ENCODE measurements at regions not wholly inside any gene's neighbourhood (a gene's known extent, or its start where the extent isn't known, plus 50 kb on each side); places are given as distances from the start of the nearest gene placed in this dataset.
A peak's percentile ranks its signal among the peaks of the same experiment; 100 is the strongest.

DNA sequence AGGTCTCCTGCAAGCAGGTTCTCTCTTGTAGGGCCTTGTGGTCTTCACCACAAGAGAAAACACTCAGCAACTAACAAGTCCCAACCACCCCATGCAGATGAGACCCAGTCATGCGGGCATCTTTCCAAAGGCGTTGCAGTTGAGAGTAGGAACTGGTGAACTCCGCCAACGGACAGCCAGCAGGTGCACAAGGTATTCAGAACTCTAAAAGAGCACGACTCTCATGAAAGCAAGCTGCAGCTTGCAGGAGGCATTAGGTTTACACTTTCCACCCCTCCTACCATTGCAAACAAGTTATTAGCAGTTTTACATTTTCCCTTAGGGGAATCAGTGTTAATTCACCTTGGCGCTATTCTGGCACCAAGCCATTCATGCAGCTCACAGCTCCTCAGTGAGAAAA is 173.4 kb upstream of the KIT start:
- DNase-seq (ENCODE audit: low read depth in 4 of 4, low spot score in 3 of 4): no peak

DNA sequence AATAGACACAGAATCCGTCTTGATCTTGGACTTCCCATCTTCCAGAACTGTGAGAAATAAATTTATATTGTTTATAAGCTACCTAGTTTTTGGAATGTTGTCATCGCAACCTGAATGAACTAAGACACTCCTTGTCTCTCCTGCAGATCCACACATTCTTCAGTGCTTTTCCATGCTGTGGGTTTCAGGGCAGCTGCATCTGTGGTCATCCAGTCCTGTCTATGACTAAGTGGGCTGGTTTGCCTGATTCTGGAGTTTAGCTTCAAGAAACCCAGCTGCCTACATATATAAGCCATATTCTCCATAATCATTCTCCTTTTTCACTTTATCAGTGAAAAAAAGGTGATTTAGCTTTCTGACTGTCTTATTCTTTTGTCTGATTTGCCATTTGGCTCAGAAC is 170.3 kb upstream of the KIT start:
- no peak for DNase-seq (ENCODE audit: low read depth in 4 of 4, low spot score in 3 of 4)

DNA sequence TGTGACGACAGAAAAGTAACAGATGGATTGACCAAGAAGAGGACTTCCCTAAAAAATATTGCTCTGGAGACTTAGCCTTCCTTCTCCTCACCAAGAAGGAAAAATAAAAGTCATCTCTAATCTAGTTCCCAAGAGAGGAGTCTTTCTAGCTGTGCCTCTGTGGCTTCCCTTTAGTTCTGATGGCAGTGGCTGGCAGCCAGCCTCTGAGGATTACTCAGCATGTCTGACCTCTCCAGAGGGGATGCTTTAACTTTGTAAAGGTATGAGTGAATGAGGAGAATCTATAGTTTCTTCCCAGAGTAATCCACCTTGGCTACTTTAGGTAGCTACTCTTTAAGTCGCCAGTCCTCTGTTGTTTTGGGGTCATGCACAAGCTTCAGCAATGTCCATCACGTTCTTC is 163.9 kb upstream of the KIT start:
- no peak for DNase-seq (ENCODE audit: low read depth in 4 of 4, low spot score in 3 of 4)

DNA sequence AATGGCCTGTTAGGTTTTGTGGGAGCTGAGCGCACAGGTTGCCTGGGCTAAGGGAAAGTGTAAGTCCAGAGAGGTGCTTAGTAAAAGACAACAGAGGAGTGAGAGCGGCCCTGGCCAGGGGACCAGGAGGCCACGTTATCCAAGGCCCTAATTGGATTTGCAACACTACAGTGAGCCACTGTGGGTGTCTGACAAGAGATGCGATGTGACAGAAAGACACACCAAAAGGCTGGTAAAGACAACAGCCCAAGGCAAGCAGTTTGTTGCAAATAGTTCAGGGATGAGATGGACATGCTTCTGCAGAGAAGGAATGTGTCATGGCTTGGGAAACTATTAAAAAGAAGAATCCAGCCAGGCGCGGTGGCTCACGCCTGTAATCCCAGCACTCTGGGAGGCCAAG is 162.7 kb upstream of the KIT start:
- DNase-seq (ENCODE audit: low read depth in 4 of 4, low spot score in 3 of 4): no peak

DNA sequence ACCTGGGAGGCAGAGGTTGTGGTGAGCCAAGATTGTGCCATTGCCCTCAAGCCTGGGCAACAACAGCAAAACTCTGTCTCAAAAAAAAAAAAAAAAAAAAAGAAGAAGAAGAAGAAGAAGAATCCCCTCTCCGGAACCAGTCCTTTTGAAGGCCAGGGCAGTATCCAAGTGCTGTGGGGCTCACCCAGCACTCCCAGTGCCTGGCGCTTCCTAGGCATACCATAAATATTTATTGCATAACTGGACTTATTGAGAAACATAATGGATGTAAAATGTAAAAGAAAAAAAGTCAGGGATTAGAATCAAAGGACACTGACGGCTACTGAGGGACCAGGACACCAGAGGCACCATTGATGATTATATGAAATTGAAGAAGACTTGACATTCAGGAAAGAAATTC is 162.1 kb upstream of the KIT start:
- no peak for DNase-seq (ENCODE audit: low read depth in 4 of 4, low spot score in 3 of 4)

DNA sequence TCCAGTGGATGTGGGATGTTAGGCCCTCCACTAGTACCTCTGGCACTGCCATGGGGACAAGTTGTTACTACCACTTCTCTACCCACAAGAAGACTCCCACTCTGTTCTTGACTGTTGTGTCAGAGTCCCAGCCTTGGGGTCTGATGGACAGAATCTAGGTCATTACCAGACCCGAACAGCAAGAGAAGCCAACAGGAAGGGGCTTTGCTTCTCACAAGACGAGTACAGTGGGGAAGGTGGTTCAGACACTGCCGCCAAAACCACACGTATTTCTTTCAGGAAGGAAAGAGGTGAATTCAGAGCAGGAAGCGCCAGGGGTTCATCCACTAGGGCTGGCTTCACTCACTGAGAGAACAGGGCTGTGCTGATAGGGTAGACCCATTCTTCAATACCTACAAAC is 161.3 kb upstream of the KIT start:
- DNase-seq (ENCODE audit: low read depth in 4 of 4, low spot score in 3 of 4): no peak

DNA sequence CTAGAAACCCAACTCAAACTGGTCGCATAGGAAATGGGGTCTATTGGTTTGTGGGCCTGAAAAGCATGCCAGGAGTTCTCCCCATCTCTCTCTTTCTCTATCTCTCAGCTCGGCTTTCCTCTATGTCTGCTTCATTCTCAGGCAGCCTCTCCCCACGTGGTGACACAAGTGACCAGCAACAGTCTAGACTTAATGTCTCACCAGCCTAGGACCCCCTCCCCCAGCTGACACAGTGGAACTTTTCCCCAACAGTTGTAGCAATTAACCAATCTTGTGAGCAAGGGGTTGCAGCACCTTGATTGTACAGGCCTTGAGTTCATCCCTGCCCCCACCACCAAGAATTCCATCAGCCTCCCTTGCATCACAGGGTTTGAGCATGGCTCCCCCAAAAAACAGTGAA is 159.8 kb upstream of the KIT start:
- DNase-seq (ENCODE audit: low read depth in 4 of 4, low spot score in 3 of 4): no peak

DNA sequence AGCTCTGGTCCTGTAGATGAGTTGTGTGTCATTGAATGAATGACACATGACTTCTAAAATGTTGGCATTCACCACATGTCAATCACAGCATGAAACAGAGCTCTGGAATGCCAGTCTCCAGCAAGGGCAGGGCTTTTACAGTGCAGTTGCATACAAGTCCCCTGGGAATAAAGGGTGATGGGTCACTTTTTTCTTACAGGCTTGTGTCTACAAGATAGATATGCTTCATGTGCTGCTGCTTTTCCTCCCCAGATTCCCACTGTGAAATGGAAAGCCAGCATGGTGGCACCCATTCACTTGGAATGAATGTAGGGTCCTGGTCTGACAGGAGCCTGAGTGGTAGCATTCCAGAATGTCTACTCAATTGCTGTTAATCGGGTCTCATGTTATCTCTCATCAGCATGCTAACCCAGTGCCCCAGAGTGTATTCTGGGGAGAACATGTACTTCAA is 159.1 kb upstream of the KIT start:
- no peak for DNase-seq (ENCODE audit: low read depth in 4 of 4, low spot score in 3 of 4)

DNA sequence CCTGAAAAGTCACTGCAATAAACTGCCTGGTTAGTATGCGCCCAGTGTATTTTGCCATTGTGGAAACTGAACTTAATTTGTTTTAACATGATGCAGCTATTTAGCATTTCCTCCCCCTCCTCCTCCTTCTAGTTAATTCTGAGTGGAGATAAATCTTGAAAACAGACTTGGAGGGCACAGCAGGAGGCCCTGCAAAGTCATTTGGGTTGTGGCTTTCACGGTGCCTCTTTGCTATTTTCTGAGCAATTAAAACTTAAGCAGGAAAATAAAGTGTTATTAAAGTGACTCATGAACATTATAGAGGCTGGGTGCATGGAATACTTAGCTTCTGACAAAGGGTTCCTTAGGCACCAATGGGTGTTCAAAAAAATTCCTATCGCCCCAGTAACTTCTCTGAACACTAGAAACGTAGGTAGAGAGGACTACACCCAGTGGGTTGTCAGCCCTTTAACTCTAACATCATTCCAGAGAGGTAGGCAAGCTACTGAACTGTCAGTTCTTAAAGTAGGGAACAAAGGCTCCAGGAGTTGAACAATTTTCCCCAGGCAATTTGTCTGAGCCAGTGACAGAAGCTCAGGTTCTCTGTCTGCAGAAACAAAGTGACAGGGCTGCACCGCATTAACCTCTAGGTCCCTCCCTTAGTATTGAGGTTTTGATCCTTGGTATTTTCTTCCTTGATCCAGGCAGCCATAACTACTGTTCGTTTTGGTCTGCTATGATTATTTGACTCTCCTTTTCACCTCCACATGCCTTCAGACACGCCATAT is 158.3 kb upstream of the KIT start:
- DNase-seq (ENCODE audit: low read depth in 4 of 4, low spot score in 3 of 4): no peak

DNA sequence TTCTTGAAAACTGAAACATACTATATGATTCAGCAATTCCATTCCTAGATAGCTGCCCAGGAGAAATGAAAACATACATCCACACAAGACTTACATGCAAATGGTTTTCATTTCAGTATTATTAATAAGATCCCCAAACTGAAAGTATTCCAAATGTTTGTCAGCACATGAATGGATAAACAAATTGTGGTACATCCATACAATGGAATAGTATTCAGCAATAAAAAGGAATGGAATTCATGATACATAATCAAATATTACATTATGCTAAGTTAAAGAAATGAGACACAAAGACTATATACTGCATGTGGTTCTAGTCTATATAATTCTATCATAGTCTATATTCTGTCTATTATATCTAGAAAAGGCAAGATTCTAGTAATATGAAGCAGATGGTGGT is 152.4 kb upstream of the KIT start:
- DNase-seq (ENCODE audit: low read depth in 4 of 4, low spot score in 3 of 4): no peak

DNA sequence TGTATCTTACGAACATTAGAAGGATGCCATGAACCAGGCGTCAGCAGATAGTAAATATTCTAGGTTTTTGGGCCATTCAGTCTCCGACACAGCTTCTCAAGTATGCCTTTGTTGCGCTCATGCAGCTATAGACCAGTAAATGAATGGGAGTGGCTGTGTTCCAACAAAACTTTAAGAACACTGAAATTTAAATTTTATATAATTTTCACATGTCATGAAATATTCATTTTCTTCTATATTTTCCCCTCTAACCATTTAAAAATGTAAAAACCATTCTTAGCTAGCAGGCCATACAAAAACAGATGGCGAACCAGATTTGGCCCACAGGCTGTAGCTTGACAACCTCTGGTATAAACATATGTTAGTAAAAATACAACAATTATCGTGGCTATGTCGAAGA is 151.8 kb upstream of the KIT start:
- no peak for DNase-seq (ENCODE audit: low read depth in 4 of 4, low spot score in 3 of 4)

DNA sequence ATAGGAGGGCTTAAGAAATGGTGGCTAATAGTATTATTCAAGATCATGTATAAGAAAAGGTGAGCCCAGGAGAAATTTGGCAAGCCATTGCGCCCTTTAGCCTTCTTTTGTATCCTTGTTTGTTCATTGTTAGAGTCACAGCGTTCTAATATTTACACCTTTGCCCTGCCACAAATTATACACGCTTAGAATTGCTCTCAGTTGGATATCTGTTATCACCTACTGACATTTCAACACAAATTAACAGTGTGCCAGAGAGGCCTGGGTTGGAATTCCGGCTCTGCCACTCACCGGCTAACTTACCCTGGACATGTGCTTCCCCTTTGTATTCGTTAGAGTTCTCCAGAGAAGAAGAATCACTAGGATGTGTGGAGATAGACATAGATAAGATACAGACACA is 148.7 kb upstream of the KIT start:
- DNase-seq (ENCODE audit: low read depth in 4 of 4, low spot score in 3 of 4): no peak

DNA sequence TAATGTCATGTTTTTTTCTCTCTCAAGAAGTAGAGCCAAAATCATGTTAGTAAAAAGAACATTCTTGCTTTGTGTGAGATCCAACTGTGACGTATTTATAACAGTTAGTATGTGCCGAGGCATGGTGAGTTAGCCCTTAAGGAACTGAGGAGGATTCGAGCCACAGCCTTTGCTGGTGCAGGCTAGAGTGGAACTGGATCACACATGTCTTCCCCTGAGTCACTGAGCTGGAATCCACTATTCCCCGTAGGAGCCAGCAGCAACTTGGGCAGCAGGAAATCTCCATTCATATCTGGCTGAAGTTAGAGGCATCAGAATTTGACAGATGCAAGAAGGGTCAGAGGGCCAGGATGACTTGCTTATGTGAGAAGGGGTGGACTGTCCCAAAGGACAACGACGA is 144.6 kb upstream of the KIT start:
- DNase-seq (ENCODE audit: low read depth in 4 of 4, low spot score in 3 of 4): no peak

DNA sequence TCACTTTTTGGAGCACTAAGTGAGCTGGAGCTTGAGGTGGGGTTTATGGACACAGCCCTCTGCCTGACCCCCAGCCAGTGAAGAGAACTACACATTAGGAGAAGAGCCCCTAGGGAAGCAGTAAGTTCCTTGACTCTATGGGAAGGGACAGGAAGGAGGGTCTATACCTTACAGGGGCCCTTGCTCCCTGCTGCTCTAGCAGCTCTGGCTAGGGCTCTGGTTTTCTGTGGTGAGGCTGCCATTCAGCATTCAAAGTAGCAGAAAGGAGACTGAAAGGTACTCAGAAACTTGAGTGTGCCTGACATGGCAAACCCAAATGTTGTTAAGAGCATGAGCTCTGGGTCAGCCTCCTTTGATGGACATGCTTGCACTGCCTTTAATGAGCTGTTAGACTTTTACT is 144.0 kb upstream of the KIT start:
- no peak for DNase-seq (ENCODE audit: low read depth in 4 of 4, low spot score in 3 of 4)

DNA sequence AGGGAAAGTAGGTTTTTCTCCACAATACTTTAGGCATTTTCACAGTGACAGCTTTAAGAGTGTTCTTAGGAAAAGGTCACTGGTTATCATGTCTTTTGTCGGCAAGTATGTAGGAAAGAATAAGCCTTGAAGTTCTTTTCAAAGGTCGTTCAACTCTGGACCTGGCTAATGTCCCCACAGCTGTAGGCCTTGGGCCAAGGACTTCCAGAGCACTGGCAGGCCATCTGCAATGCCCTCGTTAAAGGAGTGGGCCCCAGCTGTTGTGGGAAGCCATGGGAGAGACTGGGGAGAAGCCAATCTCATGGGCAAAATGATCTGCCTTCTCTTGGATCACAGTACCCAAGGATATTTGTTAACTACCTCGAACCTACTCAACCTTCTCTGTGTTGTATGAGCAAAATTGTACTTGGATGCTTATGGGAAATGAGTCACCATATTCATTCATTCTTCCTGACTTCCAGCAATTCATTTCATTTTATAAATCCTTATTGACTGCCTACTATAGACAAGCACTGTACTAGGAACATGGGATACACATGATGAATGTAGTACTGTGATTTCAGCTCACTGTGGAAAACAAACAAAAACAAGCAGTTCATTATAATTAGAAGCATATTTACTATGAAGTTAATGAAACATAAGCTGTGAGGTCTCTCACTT is 141.1 kb upstream of the KIT start:
- DNase-seq (ENCODE audit: low read depth in 4 of 4, low spot score in 3 of 4): no peak

DNA sequence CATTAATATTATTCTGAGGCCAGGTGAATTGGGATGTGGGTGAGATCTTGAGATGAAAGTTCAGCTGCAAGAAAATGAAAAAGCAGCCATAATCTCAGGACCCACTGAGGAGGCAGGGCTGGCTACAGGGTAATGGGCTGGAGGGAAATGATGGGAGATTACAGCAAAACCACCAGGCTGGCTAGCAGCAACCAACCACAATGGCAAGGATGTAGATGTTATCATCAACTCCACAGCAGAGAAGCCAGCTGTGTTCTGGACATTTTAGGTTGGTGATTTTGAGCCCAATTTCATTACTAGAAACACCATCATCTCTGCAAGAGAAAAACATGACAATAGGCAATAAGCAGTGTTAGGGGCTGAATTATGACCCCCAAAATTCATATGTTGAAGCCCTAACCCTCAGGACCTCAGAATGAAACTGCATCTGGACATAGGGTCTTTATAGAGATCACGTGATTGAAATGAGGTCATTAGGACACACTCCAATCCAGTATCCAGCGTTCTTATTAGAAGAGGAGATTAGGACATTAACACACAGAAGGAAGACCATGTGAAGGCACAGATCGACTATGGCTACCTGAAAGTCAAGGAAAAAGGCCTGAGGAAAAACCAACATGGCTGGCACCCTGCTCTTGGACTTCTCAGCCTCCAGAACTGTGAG is 139.8 kb upstream of the KIT start:
- DNase-seq (ENCODE audit: low read depth in 4 of 4, low spot score in 3 of 4): no peak

DNA sequence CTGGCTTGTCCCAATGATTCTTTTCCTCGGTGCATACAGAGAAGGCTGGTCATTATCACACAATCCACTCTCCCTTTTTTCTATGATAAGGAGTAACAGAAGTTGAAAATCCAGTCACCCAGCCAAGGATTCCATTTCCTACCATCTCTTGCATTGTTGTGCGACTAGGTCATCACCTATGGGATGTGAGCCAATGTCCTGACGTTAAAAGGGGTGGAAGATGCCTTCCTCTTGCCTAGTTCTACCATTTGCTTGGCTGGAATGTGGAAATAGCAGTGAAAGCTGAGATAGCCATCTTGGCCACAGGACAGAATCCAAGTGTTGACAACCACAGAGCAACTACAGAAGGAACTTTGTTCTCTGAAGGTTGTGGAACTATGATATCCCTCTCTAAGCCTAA is 132.2 kb upstream of the KIT start:
- no peak for DNase-seq (ENCODE audit: low read depth in 4 of 4, low spot score in 3 of 4)

DNA sequence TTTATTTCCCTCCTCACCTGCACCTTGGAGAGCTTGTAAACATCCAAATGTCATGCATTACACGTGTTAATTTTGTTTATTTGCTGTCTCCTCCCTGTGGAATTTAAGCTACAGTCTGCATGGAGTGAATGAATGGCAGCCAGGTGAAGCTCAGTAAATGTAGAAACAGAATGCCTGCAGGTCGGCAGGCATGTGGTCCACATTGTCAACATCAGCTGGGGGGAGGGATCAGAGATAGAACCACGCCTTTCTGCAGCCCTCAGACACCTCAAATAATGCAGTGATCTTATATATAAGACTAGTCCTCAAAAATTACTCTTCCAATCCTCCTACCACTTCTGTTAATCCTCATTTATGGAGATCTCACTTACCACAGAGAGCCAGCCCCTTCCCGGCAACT is 131.2 kb upstream of the KIT start:
- no peak for DNase-seq (ENCODE audit: low read depth in 4 of 4, low spot score in 3 of 4)

DNA sequence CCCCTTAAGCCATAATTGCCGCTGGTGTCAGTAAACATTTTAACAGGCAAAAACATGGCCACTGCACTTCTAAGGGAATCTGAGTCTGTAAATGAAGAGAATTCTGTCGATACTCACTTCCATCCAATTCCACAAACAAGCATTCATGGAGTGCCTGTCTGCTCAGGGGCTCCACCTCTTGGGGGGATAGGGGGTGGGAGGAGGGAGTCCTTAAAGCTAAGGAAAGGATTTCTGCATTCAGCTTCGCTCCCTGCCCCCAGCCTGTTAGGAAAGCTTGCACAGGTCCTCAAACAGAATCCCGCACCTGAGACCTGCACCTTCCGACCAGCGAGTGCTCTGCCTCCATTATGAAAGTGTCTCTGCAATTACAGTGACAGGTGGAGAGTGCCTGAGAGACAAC is 130.2 kb upstream of the KIT start:
- no peak for DNase-seq (ENCODE audit: low read depth in 4 of 4, low spot score in 3 of 4)

DNA sequence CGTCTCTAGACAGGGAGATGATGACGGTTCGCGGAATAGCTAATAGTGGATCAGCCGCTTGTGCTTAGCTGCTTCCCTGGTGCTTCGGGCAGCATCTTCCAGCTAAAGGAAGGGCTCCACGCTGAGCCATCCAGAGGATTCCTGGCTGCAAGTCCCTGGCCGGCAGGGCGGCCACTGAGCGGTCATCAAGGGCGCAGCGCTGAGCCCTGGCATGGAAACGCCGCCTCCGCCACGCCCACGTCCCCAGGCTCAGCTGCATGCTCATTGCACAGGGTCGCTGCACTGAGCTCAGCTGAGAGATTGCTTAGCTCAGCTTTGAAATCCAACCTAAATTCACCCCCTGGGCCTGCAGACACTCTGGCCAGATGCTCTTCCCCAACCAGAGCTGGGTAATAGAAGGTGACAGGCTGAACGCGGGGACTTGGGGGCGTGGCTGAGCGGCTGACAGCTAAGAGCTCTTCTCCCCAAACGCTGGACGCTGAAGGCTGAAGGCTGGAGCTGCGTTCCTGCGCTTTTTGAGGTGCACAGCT is 118.2 kb upstream of the KIT start:
- DNase-seq (ENCODE audit: low read depth in 4 of 4, low spot score in 3 of 4): peak; percentile 27 to 48 (median 36)

DNA sequence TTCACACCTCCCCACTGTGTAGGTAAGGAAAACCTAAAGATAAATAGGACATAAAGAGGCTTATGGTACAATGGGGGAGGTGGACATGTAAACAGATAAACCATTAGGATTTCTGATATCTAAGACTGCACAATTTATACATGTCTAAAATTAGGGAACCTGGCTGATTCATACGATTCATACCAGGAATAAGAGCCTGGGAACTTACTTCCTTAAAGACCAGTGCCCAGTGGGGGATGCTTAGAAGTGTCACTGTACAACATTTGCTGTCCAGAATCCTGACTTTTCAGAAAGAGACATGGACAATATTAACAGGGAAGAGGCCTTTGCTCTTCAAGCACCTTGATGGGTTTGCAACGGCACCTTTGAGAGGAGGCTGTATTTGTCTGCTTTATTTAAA is 116.8 kb upstream of the KIT start:
- no peak for DNase-seq (ENCODE audit: low read depth in 4 of 4, low spot score in 3 of 4)
